Esophagus muscularis mucosa (tissue), 4 donors: ENCODE measurements at regions not wholly inside any gene's neighbourhood (a gene's known extent, or its start where the extent isn't known, plus 50 kb on each side); places are given as distances from the start of the nearest gene placed in this dataset.

Experiments used
- DNase-seq: peaks from one replicate; pipeline ENCODE4 v3.0.0-alpha.2; 2017; ENCODE audit errors: extremely low spot score
- H3K27ac ChIP-seq, 4 donors: fragments of 200-600 bp; sonication (generic); replicated peaks in 1 of 4; 1 replicate in 3 of 4; 2 replicates in 1 of 4; pipeline ENCODE4 v1.5.1; 2016 to 2019; ENCODE audit warnings: mild to moderate bottlenecking in 1 of 4
- H3K27me3 ChIP-seq, 4 donors: fragments of 200-600 bp; sonication (generic); one replicate each; pipeline versions ENCODE4 v1.5.1 to v1.6.0; 2016 to 2019
- H3K36me3 ChIP-seq, 4 donors: fragments of 200-600 bp; sonication (generic); one replicate each; pipeline ENCODE4 v1.5.1; 2016 to 2019
- H3K4me1 ChIP-seq, 4 donors: fragments of 200-600 bp; sonication (generic); one replicate each; pipeline ENCODE4 v1.5.1; 2016 to 2019
- H3K4me3 ChIP-seq, 4 donors: fragments of 200-600 bp; sonication (generic); 1 replicate in 2 of 4; 2 replicates in 2 of 4; pipeline ENCODE4 v1.5.1; 2016 to 2019; ENCODE audit warnings: mild to moderate bottlenecking in 4 of 4, moderate library complexity in 1 of 4
- H3K9me3 ChIP-seq, 4 donors: fragments of 200-600 bp; sonication (generic); 1 replicate in 3 of 4; 2 replicates in 1 of 4; pipeline ENCODE4 v1.5.1; 2016 to 2019
- CTCF ChIP-seq, 3 experiments: fragments of 200-600 bp in 2 of 3; fragments of 450-650 bp in 1 of 3; sonication (generic) in 2 of 3; IDR thresholded peaks; one replicate each; pipeline ENCODE4 v1.5.1; 2017 to 2019; ENCODE audit warnings: antibody characterized with exemption in 3 of 3, mild to moderate bottlenecking in 2 of 3, moderate library complexity in 1 of 3
- EP300 ChIP-seq: sonication (generic); formaldehyde crosslinking; IDR thresholded peaks from one replicate; pipeline ENCODE4 v1.6.1; 2017; ENCODE audit warnings: antibody characterized with exemption
- POLR2A ChIP-seq: fragments of 450-650 bp; IDR thresholded peaks from one replicate; pipeline ENCODE4 v1.6.1; 2017; ENCODE audit warnings: antibody characterized with exemption, moderate library complexity, mild to moderate bottlenecking, low read depth
- POLR2AphosphoS5 ChIP-seq, 2 donors: sonication (generic); formaldehyde crosslinking; IDR thresholded peaks; one replicate each; pipeline ENCODE4 v1.6.1; 2017; ENCODE audit warnings: antibody characterized with exemption in 2 of 2
- WGBS: methylation state at CpG from one replicate; pipeline ENCODE4 v1.1.5; 2018; 5-methylcytosine and 5-hydroxymethylcytosine counted together
- intact Hi-C: fragments of 100-400 bp; cut with DNase I; formaldehyde crosslinking; loops from one replicate; pipeline ENCODE4 v1.15.1; 2023

- Histone ChIP-seq H3K9me3 (no peaks in the 10 kb centered on the region), H3K4me3 (no peak overlapping the region), H3K27me3 (no peaks in the 10 kb centered on the region), H3K27ac (no peak overlapping the region), H3K4me1 (peaks cover 3 to 20% (median 8%) of the 10 kb centered on the region in 4 donors), H3K36me3 (no peaks in the 10 kb centered on the region)
- TF ChIP-seq CTCF (IDR thresholded peaks at IDR 0.05): no peak
- TF ChIP-seq EP300: no peak
- no peak for TF ChIP-seq POLR2A
- TF ChIP-seq POLR2AphosphoS5 (IDR thresholded peaks at IDR 0.05): no peak
- WGBS: 100% methylated on average over 1 of the region's 1 CpG
- intact Hi-C loops: no loop called here
- DNase-seq: no peak
Measured at GRCh38 chr10:78813526-78813925, 255.2 kb upstream of the ZMIZ1 start.

GRCh38 chr10:78813998-78814399, 254.8 kb upstream of the ZMIZ1 start:
- WGBS: 80% methylated on average over 6 of the region's 6 CpGs
- no peak for DNase-seq
- TF ChIP-seq CTCF (IDR thresholded peaks at IDR 0.05) (no peak), EP300 (no peak), POLR2A (no peak), POLR2AphosphoS5 (IDR thresholded peaks at IDR 0.05) (no peak)
- peaks cover 3 to 15% (median 8%) of the 10 kb centered on the region in 4 donors for H3K4me1 ChIP-seq
- no peaks in the 10 kb centered on the region for H3K27me3 ChIP-seq
- H3K4me3 ChIP-seq: no peak overlapping the region
- H3K36me3 ChIP-seq: no peaks in the 10 kb centered on the region
- H3K9me3 ChIP-seq: no peaks in the 10 kb centered on the region
- intact Hi-C loops: no loop called here
- no peak overlapping the region for H3K27ac ChIP-seq

GRCh38 chr10:78814407-78814806, 254.4 kb upstream of the ZMIZ1 start:
- no peak overlapping the region for H3K27ac ChIP-seq
- H3K9me3 ChIP-seq: no peaks in the 10 kb centered on the region
- intact Hi-C loops: no loop called here
- no peak for DNase-seq
- H3K36me3 ChIP-seq: no peaks in the 10 kb centered on the region
- H3K4me1 ChIP-seq: peaks cover 3 to 15% (median 8%) of the 10 kb centered on the region in 4 donors
- H3K4me3 ChIP-seq: no peak overlapping the region
- TF ChIP-seq EP300: no peak
- TF ChIP-seq POLR2AphosphoS5 (IDR thresholded peaks at IDR 0.05): no peak
- TF ChIP-seq CTCF (IDR thresholded peaks at IDR 0.05): no peak
- TF ChIP-seq POLR2A: no peak
- 97% methylated on average over 3 of the region's 3 CpGs for WGBS
- no peaks in the 10 kb centered on the region for H3K27me3 ChIP-seq

GRCh38 chr10:78815702-78816334, 252.9 kb upstream of the ZMIZ1 start:
- no peaks in the 10 kb centered on the region for H3K9me3 ChIP-seq
- WGBS: 82% methylated on average over 2 of the region's 2 CpGs
- no peaks in the 10 kb centered on the region for H3K36me3 ChIP-seq
- H3K27me3 ChIP-seq: no peaks in the 10 kb centered on the region
- TF ChIP-seq CTCF (IDR thresholded peaks at IDR 0.05): no peak
- no peak for TF ChIP-seq EP300
- TF ChIP-seq POLR2AphosphoS5 (IDR thresholded peaks at IDR 0.05): no peak
- no peak for TF ChIP-seq POLR2A
- H3K4me3 ChIP-seq: no peak overlapping the region
- H3K4me1 ChIP-seq: peaks cover 3 to 15% (median 8%) of the 10 kb centered on the region in 4 donors
- DNase-seq: no peak
- intact Hi-C loops: no loop called here
- H3K27ac ChIP-seq: no peak overlapping the region

GRCh38 chr10:78817361-78817760, 251.4 kb upstream of the ZMIZ1 start:
- peaks cover 0 to 3% (median 0%) of the 10 kb centered on the region in 4 donors for H3K9me3 ChIP-seq
- no peak overlapping the region for H3K4me3 ChIP-seq
- no peak for TF ChIP-seq CTCF (IDR thresholded peaks at IDR 0.05)
- no peak for TF ChIP-seq POLR2AphosphoS5 (IDR thresholded peaks at IDR 0.05)
- no peak for TF ChIP-seq POLR2A
- TF ChIP-seq EP300: no peak
- no peak overlapping the region for H3K27ac ChIP-seq
- H3K4me1 ChIP-seq: peaks cover 3 to 15% (median 8%) of the 10 kb centered on the region in 4 donors
- H3K36me3 ChIP-seq: no peaks in the 10 kb centered on the region
- 37% methylated on average over 3 of the region's 3 CpGs for WGBS
- intact Hi-C loops: no loop called here
- DNase-seq: no peak
- H3K27me3 ChIP-seq: no peaks in the 10 kb centered on the region
